Liver (tissue), 8 donors: ENCODE measurements at regions not wholly inside any gene's neighbourhood (a gene's known extent, or its start where the extent isn't known, plus 50 kb on each side); places are given as distances from the start of the nearest gene placed in this dataset.

Experiments
- DNase-seq: peaks from one replicate; pipeline ENCODE4 v3.0.0-alpha.2; 2017; ENCODE audit warnings: low spot score
- H3K27ac ChIP-seq, 2 donors: one replicate each; pipeline ENCODE4 v1.7.0; 2013; ENCODE audit warnings: inconsistent platforms in 2 of 2, low read length in 2 of 2, control low read depth in 1 of 2, low read depth in 1 of 2, mild to moderate bottlenecking in 1 of 2
- H3K27me3 ChIP-seq, 4 donors: one replicate each; pipeline versions ENCODE4 v1.6.1 to v1.7.0; 2013; ENCODE audit warnings: low read length in 3 of 4, inconsistent platforms in 1 of 4, mild to moderate bottlenecking in 1 of 4, moderate library complexity in 1 of 4; ENCODE audit not compliant: control insufficient read depth in 4 of 4, insufficient read depth in 4 of 4
- H3K36me3 ChIP-seq, 4 donors: one replicate each; pipeline versions ENCODE4 v1.6.1 to v1.7.0; 2013; ENCODE audit warnings: low read length in 3 of 4, mild to moderate bottlenecking in 3 of 4, low read depth in 1 of 4, moderate library complexity in 1 of 4; ENCODE audit not compliant: control insufficient read depth in 4 of 4, insufficient read depth in 3 of 4
- H3K4me1 ChIP-seq, 4 donors: one replicate each; pipeline versions ENCODE4 v1.6.1 to v1.7.0; 2013; ENCODE audit warnings: low read length in 3 of 4, mild to moderate bottlenecking in 3 of 4, moderate library complexity in 1 of 4; ENCODE audit not compliant: control insufficient read depth in 4 of 4, insufficient read depth in 4 of 4
- H3K4me3 ChIP-seq, 3 donors: one replicate each; pipeline versions ENCODE4 v1.6.1 to v1.7.0; 2013; ENCODE audit warnings: low read length in 3 of 3, control low read depth in 1 of 3, low read depth in 1 of 3, mild to moderate bottlenecking in 1 of 3
- H3K9ac ChIP-seq, 2 donors: one replicate each; pipeline ENCODE4 v1.7.0; 2013; ENCODE audit warnings: low read length in 2 of 2, mild to moderate bottlenecking in 2 of 2, moderate library complexity in 2 of 2, control low read depth in 1 of 2, low read depth in 1 of 2
- H3K9me3 ChIP-seq, 4 donors: one replicate each; pipeline versions ENCODE4 v1.6.1 to v1.7.0; 2013; ENCODE audit warnings: low read length in 3 of 4; ENCODE audit not compliant: control insufficient read depth in 4 of 4
- CTCF ChIP-seq: fragments of 150-350 bp; IDR thresholded peaks from 2 replicates; pipeline ENCODE4 v1.5.1; 2017; ENCODE audit warnings: improper control_type of control experiment, low read depth, low read length; ENCODE audit not compliant: missing input control
- EGR1 ChIP-seq, 2 donors: IDR thresholded peaks; 2 replicates each; pipeline ENCODE4 v1.6.1; 2016 to 2018; ENCODE audit warnings: antibody characterized with exemption in 2 of 2, low read depth in 2 of 2
- FOXA1 ChIP-seq: IDR thresholded peaks from 2 replicates; pipeline ENCODE4 v1.6.1; 2016; ENCODE audit warnings: antibody characterized with exemption
- GABPA ChIP-seq, 2 donors: IDR thresholded peaks in 1 of 2; conservative IDR thresholded peaks in 1 of 2; 2 replicates each; pipeline ENCODE4 v1.6.1; 2016; ENCODE audit warnings: antibody characterized with exemption in 2 of 2, mild to moderate bottlenecking in 1 of 2, moderate library complexity in 1 of 2
- HNF4A ChIP-seq, 2 donors: conservative IDR thresholded peaks; 2 replicates each; pipeline ENCODE4 v1.6.1; 2016; ENCODE audit warnings: antibody characterized with exemption in 2 of 2, mild to moderate bottlenecking in 2 of 2
- HNF4G ChIP-seq: IDR thresholded peaks from 2 replicates; pipeline ENCODE4 v1.6.1; 2016; ENCODE audit warnings: antibody characterized with exemption
- JUND ChIP-seq, 2 donors: IDR thresholded peaks; 2 replicates each; pipeline ENCODE4 v1.6.1; 2016; ENCODE audit warnings: antibody characterized with exemption in 2 of 2
- NR2F2 ChIP-seq: IDR thresholded peaks from 2 replicates; pipeline ENCODE4 v1.6.1; 2016; ENCODE audit warnings: antibody characterized with exemption
- RAD21 ChIP-seq, 2 donors: IDR thresholded peaks; 2 replicates each; pipeline ENCODE4 v1.6.1; 2016; ENCODE audit warnings: antibody characterized with exemption in 2 of 2, mild to moderate bottlenecking in 2 of 2
- REST ChIP-seq: IDR thresholded peaks from 2 replicates; pipeline ENCODE4 v1.6.1; 2016; ENCODE audit warnings: antibody characterized with exemption, mild to moderate bottlenecking
- SP1 ChIP-seq: IDR thresholded peaks from 2 replicates; pipeline ENCODE4 v1.6.1; 2018; ENCODE audit warnings: antibody characterized with exemption, mild to moderate bottlenecking
- TAF1 ChIP-seq: conservative IDR thresholded peaks from 2 replicates; pipeline ENCODE4 v1.6.1; 2016; ENCODE audit warnings: antibody characterized with exemption, mild to moderate bottlenecking
- YY1 ChIP-seq: IDR thresholded peaks from 2 replicates; pipeline ENCODE4 v1.6.1; 2016; ENCODE audit warnings: antibody characterized with exemption, mild to moderate bottlenecking
- ZBTB33 ChIP-seq: IDR thresholded peaks from 2 replicates; pipeline ENCODE4 v1.6.1; 2016; ENCODE audit warnings: antibody characterized with exemption
- WGBS: extraction: QIAGEN DNeasy Blood & Tissue Kit; methylation state at CpG from one replicate; pipeline ENCODE4 v1.1.7; 2013; 5-methylcytosine and 5-hydroxymethylcytosine counted together
- donor health status: healthy.
- donor health status: healthy.
- donor health status: healthy.
- donor health status: healthy.
- donor health status: healthy.

DNA sequence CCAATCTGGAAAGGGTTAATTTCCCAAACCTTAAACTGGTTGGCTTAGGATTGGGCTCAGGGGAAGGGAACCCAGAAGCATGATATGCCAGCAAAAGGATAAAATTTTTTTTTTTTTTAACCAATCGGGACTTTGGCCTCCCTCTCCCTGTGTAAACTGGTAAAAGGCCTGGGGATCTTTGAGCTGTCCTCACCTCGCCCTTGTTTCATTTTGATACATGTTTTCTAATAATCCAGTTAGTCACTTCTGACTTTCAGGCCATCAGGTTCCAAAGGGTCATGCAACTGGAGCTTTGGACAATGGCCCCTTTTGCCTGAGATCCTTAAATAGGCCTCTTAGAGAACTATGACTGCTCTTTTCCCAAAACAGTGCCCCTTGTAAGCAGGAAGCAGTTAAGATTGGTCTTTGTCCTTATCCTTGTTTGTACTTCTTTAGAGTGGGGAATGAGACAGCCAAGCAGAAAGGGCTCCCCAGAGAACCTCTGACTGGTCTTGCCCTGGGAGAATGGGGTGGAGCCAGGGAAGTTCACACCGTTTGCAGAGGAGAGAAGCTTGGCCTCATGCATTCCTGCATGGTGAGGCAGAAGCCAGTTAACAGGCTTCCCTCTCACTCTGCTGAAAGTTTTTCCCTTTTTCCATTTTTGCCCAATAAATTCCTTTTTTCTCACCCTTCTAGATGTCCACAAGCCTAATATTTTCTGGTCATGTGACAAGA, 424.2 kb upstream of the CNTNAP2 start:
- no peak for DNase-seq
- H3K4me1 ChIP-seq = no peaks in the 10 kb centered on the region
- H3K27me3 ChIP-seq = no peaks in the 10 kb centered on the region
- H3K4me3 ChIP-seq = no peak overlapping the region
- TF ChIP-seq ZBTB33 = no peak
- no peak for TF ChIP-seq HNF4G
- TF ChIP-seq TAF1 = no peak
- no peak for TF ChIP-seq SP1
- no peaks in the 10 kb centered on the region for H3K36me3 ChIP-seq
- H3K9ac ChIP-seq = no peak overlapping the region
- no peak overlapping the region for H3K27ac ChIP-seq
- no peaks in the 10 kb centered on the region for H3K9me3 ChIP-seq
- 31% methylated on average over 3 of the region's 3 CpGs for WGBS

GRCh38 chr7:145691377-145691914, 425.2 kb upstream of the CNTNAP2 start:
- 83% methylated on average over 5 of the region's 5 CpGs for WGBS
- no peak overlapping the region for H3K27ac ChIP-seq

GRCh38 chr7:145681646-145682045, 435.0 kb upstream of the CNTNAP2 start:
- no peak overlapping the region for H3K9ac ChIP-seq
- H3K27ac ChIP-seq = no peak overlapping the region
- H3K4me3 ChIP-seq = no peak overlapping the region
- no peak for DNase-seq
- H3K36me3 ChIP-seq = no peaks in the 10 kb centered on the region
- H3K4me1 ChIP-seq = no peaks in the 10 kb centered on the region
- no peaks in the 10 kb centered on the region for H3K9me3 ChIP-seq
- 79% methylated on average over 3 of the region's 3 CpGs for WGBS
- H3K27me3 ChIP-seq = no peaks in the 10 kb centered on the region
- TF ChIP-seq HNF4A (conservative IDR thresholded peaks at IDR 0.05) (no peak), JUND (IDR thresholded peaks at IDR 0.05) (no peak), NR2F2 (no peak), FOXA1 (no peak), EGR1 (IDR thresholded peaks at IDR 0.05; ENCODE audit: low read depth in 2 of 2) (no peak), GABPA (IDR thresholded peaks at IDR 0.05 in 1 of 2, conservative IDR thresholded peaks at IDR 0.05 in 1 of 2) (no peak), CTCF (no peak), TAF1 (no peak), YY1 (no peak), SP1 (no peak), ZBTB33 (no peak)

More at GRCh38 chr7:145691377-145691914, 425.2 kb upstream of the CNTNAP2 start:
- no peak for DNase-seq
- no peak overlapping the region for H3K9ac ChIP-seq
- no peaks in the 10 kb centered on the region for H3K4me1 ChIP-seq
- H3K36me3 ChIP-seq = no peaks in the 10 kb centered on the region
- no peak for TF ChIP-seq EGR1 (IDR thresholded peaks at IDR 0.05; ENCODE audit: low read depth in 2 of 2)
- no peak for TF ChIP-seq RAD21 (IDR thresholded peaks at IDR 0.05)
- no peak for TF ChIP-seq NR2F2
- no peak for TF ChIP-seq REST
- no peaks in the 10 kb centered on the region for H3K27me3 ChIP-seq
- no peak overlapping the region for H3K4me3 ChIP-seq
- H3K9me3 ChIP-seq = no peaks in the 10 kb centered on the region
